Ishikawa (cell line): ENCODE measurements at regions not wholly inside any gene's neighbourhood (a gene's known extent, or its start where the extent isn't known, plus 50 kb on each side); places are given as distances from the start of the nearest gene placed in this dataset.

Source experiments
- CEBPB ChIP-seq: IDR thresholded peaks from 2 replicates; pipeline ENCODE4 v1.6.1; 2012
- CREB1 ChIP-seq: IDR thresholded peaks from 2 replicates; pipeline ENCODE4 v1.6.1; 2012; ENCODE audit warnings: low read depth
- EGR1 ChIP-seq: IDR thresholded peaks from 2 replicates; pipeline ENCODE4 v1.6.1; 2012
- EP300 ChIP-seq: IDR thresholded peaks from 2 replicates; pipeline ENCODE4 v1.6.1; 2012; ENCODE audit warnings: borderline replicate concordance
- FOXM1 ChIP-seq: IDR thresholded peaks from 2 replicates; pipeline ENCODE4 v1.6.1; 2012; ENCODE audit warnings: low read depth, borderline replicate concordance
- MAX ChIP-seq: IDR thresholded peaks from 2 replicates; pipeline ENCODE4 v1.6.1; 2012
- NFIC ChIP-seq: IDR thresholded peaks from 2 replicates; pipeline ENCODE4 v1.6.1; 2012
- RAD21 ChIP-seq: IDR thresholded peaks from 2 replicates; pipeline ENCODE4 v1.6.1; 2012; ENCODE audit warnings: low read depth
- REST ChIP-seq: IDR thresholded peaks from 2 replicates; pipeline ENCODE4 v1.6.1; 2012; ENCODE audit warnings: low read depth, mild to moderate bottlenecking
- TAF1 ChIP-seq: IDR thresholded peaks from 2 replicates; pipeline ENCODE4 v1.6.1; 2012; ENCODE audit warnings: low read depth, mild to moderate bottlenecking
- TCF12 ChIP-seq: IDR thresholded peaks from 2 replicates; pipeline ENCODE4 v1.6.1; 2012; ENCODE audit warnings: low read depth
- TEAD4 ChIP-seq: IDR thresholded peaks from 2 replicates; pipeline ENCODE4 v1.6.1; 2012
- USF1 ChIP-seq: IDR thresholded peaks from 2 replicates; pipeline ENCODE4 v1.6.1; 2012
- YY1 ChIP-seq: IDR thresholded peaks from 2 replicates; pipeline ENCODE4 v1.6.1; 2012; ENCODE audit warnings: low read depth
- ZBTB7A ChIP-seq: IDR thresholded peaks from 2 replicates; pipeline ENCODE4 v1.6.1; 2012; ENCODE audit warnings: low read depth

GRCh38 chr3:72538070-72538745 lies 310.0 kb downstream of the SHQ1 start:
- TF ChIP-seq CEBPB = no peak
- no peak for TF ChIP-seq YY1
- no peak for TF ChIP-seq TCF12
- TF ChIP-seq USF1 = no peak
- no peak for TF ChIP-seq ZBTB7A
- no peak for TF ChIP-seq RAD21
- TF ChIP-seq EGR1 = no peak

- TF ChIP-seq USF1 (no peak), CREB1 (no peak), YY1 (no peak), NFIC (no peak), REST (no peak), ZBTB7A (no peak), TEAD4 (no peak), EP300 (no peak), CEBPB (no peak), FOXM1 (no peak), MAX (no peak), TCF12 (no peak), RAD21 (no peak), EGR1 (no peak), TAF1 (no peak)
Measured at GRCh38 chr3:72537448-72537847, 310.8 kb downstream of the SHQ1 start.

- TF ChIP-seq REST (no peak), NFIC (no peak), TAF1 (no peak), CEBPB (no peak), CREB1 (no peak), EGR1 (no peak), TCF12 (no peak), EP300 (no peak)
Measured at GRCh38 chr3:72536878-72537267, 311.4 kb downstream of the SHQ1 start.

- no peak for TF ChIP-seq CEBPB
- TF ChIP-seq EGR1 = no peak
- TF ChIP-seq CREB1 = no peak
- no peak for TF ChIP-seq YY1
- no peak for TF ChIP-seq EP300
- no peak for TF ChIP-seq RAD21
- no peak for TF ChIP-seq NFIC
- no peak for TF ChIP-seq REST
- no peak for TF ChIP-seq FOXM1
- TF ChIP-seq TCF12 = no peak
- TF ChIP-seq TAF1 = no peak
Measured at GRCh38 chr3:72536206-72536877, 311.9 kb downstream of the SHQ1 start.

- no peak for TF ChIP-seq EP300
- TF ChIP-seq NFIC = no peak
- no peak for TF ChIP-seq EGR1
- no peak for TF ChIP-seq ZBTB7A
- TF ChIP-seq TCF12 = no peak
- no peak for TF ChIP-seq YY1
- TF ChIP-seq RAD21 = no peak
- no peak for TF ChIP-seq USF1
- TF ChIP-seq MAX = no peak
Measured at GRCh38 chr3:72535772-72536171, 312.5 kb downstream of the SHQ1 start.
